ENCODE measurements at regions not wholly inside any gene's neighbourhood (a gene's known extent, or its start where the extent isn't known, plus 50 kb on each side); places are given as distances from the start of the nearest gene placed in this dataset.
A peak's percentile ranks its signal among the peaks of the same experiment; 100 is the strongest.

DNA sequence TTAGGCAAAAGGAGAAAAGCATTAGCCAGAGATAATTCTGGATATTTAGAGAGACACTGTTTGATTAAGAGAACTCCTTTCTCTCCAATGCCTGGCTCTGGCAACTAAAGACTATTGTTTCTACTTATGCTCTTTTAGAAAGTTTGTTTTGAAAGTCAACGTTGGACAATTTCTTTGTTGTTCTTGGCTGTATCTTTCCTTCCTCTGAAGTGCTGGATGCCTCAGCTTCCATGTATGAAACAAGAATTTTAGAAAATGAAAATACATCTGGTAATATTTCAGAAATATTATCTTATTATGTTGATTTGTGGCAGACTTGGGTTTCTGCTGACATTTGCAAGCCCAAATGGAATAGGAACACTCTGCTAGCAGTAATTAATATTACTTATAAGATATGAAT, 382.6 kb downstream of the SNAPC1 start:
- DNase-seq (ENCODE audit: low spot score) = no peak

DNA sequence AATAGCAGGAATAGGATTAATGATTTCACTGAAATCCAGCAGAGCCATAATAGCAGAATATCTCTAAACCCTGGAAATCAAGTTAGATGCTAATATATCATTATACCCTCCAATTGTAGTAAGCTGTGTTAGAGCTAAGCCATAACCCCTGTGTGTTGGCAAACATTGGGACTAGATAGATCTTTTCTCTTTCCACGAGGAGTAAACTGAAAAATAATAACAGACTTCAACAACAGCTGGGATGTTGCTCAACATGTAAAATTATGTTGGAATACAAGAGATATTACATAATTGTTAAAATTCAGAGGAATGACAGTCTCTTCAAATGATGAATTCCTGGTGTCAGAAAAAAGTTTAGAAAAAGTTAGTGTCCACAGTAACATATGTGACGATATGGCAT, 383.8 kb downstream of the SNAPC1 start:
- DNase-seq (ENCODE audit: low spot score) = no peak

DNA sequence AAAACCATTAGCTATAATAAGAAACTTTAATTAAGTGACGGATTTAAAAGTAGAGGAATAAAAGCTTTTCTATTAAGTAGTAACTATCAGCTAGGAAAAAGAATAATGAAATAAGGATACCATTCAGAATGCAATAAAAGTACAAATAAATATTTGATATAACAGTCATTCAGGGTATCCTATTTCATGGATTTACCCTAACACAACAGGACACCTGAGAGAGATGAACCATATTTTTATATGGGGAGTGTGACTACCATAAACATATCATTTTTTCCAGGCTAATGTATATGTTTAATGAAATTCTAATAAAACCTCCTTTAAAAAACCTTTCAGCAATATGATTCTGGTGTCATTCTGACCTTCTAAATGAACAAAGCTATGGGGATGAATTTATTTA, 393.8 kb downstream of the SNAPC1 start:
- DNase-seq (ENCODE audit: low spot score) = no peak

DNA sequence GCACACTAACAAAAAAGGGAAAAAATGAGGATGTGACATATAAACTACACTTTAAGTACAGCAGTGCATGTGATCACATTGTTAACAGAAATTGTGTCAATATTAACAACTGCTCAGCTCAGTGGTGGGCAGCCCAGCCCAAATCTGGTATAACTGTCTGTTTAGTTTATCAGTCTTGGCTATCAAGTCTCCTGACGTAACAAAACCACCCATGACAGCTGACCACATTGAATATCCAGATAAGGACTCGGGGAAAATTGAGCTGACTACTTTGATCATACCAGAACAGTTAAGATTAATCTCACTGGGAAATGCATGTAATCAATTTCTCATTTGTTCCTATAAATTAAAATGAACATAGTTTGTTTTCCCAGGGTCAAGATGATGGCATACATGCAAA, 396.6 kb downstream of the SNAPC1 start:
- DNase-seq (ENCODE audit: low spot score) = no peak

DNA sequence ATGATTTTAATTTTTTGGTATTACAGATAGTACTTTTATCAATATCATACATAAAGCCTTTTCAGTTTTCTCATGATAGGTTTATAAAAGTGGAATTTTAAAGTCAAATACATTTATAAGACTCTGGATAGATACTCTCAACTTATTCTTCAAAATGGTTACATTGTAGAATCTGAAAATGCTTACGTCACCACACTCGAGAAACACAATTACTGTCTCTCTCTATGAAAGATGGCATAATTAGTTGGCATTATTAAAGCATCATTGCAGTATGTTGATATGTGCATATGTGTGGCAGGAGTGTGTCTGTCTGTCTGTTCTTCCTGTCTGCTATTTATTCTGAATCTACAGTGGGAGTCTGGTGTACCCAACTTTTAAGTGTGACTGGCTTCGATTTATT, 397.1 kb downstream of the SNAPC1 start:
- DNase-seq (ENCODE audit: low spot score) = no peak

DNA sequence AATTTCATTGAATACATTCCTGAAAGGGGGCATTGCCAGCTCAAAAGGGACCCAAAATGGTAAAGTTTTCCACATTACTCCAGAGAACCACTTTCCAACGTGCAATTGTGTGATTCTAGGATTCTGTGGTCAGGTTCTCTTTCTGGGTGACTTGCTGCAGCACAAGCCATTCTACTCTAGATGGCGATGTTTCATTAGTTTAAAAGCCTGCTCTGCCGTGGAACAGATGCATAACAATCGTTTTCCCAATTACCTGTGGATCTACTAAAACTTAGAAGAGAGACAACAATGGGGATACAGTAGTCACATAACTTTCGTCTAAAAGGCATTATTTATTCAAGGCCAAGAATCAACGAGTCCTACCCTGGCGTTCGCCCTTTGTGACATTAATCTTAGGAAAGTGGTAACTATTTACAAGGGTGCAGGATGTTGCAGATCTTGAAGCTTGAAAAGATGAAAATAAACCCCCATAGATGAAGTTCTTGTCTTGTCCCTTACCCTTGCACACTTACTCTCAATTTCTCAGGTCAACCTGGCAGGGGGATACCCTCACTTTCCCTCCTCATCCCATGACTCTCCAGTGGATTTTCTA, 400.9 kb downstream of the SNAPC1 start:
- peak; percentile 46 for DNase-seq (ENCODE audit: low spot score)

DNA sequence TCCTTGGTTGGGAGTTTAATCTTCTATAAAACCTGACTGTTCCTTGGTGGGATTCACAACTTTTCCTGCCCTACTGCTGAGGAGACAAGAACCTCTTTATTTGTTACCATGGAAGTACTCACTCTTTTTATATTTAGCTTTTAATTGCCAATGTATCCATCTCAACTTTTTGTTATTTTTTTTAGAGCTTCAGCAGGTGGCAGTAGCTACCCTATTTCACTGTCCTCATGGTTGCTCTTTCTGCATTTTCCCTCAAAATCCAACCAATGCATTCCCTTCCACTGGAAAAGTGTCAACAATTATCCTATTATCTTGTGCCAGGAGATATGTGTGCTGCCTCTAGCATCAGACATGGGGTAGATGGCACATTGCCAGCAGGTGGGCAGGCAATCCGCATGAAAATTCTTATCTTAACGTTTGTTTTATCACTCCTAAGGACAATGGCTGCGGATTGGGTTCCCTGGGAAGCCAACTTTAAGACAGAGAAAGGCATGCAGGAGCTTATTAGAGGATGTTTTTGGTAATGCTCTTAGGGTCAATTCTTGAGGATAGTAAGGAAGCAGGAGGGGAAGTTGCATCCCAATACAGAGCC, 406.4 kb downstream of the SNAPC1 start:
- no peak for DNase-seq (ENCODE audit: low spot score)

DNA sequence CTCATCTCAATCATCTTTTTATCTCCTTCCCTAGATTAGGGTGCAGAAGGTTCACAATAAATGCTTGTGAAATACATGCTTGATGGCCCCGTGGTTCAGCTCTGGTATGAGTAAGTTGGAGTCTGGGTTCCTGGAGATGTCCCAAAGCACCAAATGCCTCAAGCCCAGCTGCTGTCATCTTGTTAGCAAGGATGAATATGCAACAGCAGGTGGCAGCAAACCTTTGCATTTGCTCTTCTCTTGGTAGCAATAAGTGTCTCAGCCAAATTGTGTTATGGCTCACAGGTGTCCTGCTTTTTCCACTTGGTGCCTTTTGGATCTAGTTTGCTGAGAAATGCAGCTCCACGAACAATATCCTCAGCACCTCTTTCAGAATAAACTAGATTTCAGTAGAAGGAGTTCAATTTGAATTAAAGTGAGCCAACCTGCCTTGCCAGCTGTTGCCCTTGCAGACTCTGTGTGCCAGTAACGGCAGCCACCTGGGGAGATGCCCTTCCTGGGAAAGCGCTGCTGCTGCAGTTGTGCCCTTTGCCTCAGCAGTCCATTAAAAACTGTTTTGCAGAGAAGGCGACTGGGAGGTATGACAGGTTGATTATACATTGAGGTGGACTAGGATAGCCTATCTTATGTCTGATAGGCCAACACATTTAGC, 417.3 kb downstream of the SNAPC1 start:
- peak; percentile 41 for DNase-seq (ENCODE audit: low spot score)

DNA sequence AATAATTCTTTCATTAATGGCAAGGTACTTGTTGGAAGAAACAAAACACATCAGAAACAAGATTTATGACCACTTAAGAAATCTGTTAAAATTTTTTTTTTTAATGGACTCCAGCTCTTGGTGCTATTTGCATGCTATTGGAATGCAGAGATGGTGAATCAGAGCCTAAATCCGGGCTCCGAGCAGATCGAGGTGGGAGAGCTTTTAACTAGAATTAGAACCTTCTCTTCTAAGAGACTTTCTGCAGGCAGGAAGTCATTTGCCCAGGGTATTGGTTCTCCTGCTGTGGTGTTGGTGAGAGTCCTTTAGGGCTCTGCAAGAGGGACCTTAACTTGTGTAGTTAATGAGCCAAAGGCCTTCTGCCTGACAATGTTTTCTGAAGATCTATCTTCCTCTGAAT, 419.4 kb downstream of the SNAPC1 start:
- no peak for DNase-seq (ENCODE audit: low spot score)

DNA sequence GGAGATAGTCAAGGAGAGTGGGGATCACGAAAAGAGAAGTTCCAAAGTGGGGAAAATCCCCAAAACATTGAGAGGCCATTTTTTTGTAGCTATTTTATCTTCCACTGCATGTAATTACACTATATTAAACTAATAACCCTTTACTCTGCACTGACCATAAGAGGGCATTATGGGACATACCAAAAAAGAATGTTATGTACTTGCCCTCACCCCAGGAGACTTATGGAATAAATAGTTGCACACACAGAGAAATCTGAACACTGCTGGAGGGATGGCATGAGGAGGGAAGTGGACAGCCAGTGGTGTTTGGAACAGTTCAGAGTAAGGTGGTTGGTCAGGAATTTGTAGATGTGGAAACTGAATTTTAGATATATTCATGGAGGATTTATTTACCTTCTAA, 422.9 kb downstream of the SNAPC1 start:
- DNase-seq (ENCODE audit: low spot score) = no peak

DNA sequence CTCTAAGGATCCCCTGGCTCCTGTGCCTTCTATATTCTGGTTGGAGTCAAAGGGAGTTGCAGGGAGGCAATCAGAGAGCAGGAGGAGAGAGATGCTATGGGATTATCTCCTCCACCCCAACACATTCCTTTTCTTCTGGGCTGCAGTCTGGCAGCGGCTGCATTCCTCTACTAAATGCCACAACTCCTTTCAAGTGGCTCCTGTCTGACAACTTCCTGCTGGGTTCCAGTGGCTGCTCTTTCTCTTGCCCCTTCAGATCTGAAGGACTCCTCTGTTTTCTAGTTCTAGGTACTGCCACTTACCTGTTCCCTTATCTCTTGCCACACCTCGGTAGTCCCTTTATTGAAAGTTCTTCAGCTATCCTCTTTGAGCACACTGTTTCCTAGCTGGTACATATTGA, 425.0 kb downstream of the SNAPC1 start:
- no peak for DNase-seq (ENCODE audit: low spot score)

DNA sequence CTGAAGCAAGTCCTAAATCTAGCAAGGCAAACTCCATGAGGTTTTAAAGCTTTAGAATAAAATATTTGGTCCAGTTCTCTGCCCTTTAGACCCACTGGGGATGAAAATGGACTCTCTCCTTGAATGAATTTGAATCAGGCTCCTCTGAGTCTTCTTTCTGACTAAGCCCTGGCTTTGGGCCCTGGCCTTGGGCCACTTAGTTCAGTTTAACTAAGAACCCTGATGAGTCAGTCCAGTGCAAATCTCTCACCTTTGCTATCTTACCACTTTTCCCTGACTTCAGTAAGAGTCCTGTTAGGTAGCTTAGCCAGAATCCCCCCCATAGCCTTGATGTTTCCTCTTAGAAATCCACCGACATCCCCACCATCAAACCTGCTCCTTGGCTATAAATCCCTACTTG, 427.5 kb downstream of the SNAPC1 start:
- no peak for DNase-seq (ENCODE audit: low spot score)

DNA sequence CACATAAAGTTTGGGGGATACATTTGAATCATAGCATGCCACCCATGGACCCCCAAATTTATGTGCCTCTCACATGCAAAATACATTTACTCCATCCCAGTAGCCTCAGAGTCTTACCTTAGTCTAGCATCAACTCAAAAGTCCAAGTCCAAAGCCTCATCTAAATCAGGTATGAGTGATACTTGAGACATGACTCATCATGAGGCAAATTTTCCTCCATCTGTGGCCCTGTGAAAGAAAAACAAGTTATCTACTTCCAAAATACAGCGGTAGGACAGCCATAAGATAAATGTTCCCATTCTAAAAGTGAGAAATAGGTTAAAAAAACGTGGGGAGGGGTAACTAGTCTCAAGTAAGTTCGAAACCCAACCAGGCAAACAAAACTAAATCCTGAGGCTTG, 444.2 kb downstream of the SNAPC1 start:
- DNase-seq (ENCODE audit: low spot score) = no peak

DNA sequence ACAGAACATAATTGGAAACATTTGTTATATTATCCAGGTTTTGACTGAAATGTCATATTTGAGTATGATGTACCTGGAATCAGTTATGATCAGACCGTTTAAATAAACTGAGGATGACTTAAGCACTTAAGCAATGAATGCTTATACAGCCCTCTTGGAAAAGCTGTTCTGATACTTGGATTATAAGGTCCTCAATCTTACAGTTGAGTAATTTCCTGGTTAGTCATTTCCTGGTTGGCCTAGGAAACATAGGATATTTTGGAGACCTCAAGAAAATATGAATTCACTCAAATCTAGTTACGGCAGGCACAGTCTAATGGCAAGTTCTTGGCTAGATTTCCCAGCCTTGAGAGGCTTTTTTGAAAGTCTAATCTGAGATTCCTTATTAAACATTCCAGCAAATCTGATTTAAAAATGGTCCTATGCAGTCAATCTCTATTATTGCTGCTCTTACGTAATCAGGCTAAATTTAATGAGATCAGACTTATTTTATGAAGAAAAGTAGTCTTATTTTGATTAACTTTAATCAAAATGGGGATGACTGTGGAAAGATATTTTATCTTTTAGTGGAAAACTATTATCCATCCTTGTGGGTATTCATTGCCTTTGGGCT, 447.2 kb downstream of the SNAPC1 start:
- no peak for DNase-seq (ENCODE audit: low spot score)

DNA sequence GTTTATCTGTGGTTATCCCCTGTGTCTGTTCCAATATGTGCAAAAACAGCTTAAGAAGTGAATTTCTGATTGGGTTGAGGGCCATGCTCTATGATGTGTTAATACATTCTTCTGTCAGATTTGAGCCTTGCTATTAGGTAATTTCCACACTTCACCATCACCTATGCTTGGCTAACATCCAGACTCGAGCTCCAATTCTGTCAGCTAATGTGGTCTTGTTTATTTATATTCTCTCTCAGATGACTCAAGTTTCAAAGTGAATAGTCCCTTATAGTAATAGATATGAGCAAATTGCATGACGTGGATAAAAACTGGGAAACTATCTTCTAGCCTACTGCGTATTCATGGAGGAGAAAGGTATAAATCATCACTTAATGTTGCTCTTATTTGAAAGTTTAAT, 451.3 kb downstream of the SNAPC1 start:
- DNase-seq (ENCODE audit: low spot score) = no peak

DNA sequence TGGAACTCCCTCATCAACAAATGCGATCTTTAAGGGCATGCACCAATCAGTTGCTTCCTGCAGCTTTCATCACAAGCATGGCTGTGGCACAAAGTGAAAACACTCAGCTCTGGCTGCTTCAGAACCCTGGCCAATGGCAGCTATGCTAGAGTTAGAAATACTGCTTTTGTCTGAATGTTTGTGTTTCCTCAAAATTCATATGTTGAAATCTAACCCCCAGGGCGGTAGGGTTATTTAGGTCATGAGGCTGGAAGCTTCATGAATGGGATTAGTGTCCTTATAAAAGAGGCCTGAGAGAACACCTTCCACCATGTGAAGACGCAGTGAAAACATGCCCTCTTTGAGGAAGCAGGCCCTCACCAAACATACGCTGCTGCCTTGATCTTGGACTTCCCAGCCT, 453.9 kb downstream of the SNAPC1 start:
- DNase-seq (ENCODE audit: low spot score) = no peak

DNA sequence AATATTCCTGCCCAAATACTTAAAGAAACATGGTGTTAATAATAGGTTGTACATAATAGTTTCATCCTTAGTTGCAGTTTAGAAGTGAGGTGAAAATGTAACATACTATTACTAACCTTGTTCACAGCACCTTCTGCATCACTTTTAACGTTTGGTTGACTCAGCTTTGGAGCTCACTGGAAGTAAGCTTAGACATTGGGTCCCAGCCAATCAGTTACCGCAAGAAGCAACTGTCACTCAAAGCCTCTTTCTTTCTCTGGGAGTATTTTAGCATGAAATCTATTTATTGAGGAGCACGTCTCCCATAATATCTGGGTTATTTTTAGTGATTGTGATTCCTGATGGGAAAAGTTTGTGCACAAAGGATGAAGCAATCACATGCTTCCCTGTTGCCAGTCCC, 472.6 kb downstream of the SNAPC1 start:
- DNase-seq (ENCODE audit: low spot score) = no peak

DNA sequence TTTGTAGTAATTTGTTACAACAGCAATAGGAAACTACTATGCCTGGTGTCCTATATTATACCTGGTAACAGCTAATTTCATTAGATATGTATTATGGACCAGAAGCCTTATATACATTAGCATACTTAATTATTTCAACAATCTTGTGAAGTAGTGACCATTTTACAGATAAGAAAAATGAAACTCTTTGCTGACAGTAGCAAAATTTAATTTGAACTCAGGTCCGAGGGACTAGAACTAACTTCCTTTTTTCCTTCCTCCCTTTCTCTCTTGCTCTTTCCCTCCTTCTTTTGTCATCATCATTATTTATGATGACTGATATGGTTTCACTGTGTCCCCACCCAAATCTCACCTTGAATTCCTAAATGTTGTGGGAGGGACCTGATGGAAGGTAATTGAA, 482.0 kb downstream of the SNAPC1 start:
- no peak for DNase-seq (ENCODE audit: low spot score)

DNA sequence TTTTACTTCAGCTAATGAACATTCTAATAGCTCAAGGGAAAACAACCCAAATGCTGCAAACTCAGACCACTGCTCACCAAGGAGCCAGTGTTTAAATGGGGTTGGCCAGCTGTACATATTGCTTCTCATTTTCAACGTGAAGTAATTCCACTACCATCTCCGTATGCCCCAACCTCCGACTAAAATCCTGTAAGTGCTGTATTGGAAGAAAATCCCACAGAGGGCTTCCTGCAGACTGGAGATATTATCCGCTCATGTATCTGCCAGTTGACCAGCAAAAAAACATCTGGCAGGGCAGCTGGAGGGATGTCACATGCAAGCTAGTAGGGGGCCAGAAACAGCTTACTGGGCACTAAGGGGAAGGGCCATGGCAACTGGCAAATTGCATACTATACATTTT, 485.0 kb downstream of the SNAPC1 start:
- DNase-seq (ENCODE audit: low spot score) = no peak

DNA sequence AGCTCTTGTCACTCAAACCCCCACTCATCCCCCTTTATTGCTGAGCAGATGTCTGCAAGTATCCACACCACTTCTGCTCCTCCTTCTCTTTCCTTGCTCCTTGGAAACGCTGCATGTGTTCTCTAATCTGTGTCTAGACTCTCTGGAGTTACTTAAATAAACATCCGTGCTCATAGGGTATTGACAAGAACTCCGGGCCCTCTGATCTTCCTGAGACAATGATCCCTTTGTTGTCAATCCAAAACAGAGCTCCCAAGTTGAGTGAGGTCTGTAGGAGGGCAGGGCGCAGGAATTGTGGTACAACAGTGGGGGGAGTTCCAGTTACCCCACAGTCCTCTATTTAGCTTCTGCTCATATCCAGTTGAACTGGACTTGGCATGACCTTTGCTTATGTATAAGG, 489.0 kb downstream of the SNAPC1 start:
- DNase-seq (ENCODE audit: low spot score) = no peak

DNA sequence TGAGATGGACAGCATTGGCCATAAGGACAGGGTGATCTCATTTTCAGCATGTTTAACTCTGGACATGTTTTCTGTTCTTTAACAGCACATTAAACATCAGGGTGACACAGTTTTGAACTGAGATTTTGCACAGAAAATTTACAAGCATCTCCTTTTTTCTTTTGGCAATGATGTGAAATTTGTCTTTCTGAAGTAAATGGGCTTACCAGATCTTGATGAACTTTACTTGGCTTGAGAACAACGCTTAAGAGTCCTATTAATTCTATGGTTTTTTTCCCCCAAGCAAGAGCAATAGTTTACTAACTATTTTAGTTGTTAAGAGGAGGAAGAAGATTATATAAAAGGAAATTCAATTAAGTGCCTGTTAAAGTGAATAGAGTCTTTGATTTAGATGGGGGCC, 491.0 kb downstream of the SNAPC1 start:
- no peak for DNase-seq (ENCODE audit: low spot score)

DNA sequence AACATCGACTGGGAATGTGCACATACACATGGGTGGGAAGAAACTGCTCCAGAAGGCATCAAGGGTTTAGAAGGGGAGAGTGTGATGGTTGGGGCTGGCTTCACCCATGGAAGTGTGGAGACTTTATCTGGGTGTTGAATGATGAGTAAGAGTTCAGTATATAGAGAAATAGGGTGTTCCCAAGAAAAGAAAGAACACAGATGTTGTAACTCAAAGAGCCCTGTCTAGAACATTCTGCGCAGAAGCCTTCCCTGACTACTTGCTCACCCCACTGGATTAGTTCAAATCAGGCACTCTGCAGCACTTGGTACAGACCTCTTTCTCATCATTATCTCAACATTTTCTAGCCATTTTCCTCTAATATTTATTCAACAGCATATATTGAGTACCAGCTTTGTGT, 491.7 kb downstream of the SNAPC1 start:
- DNase-seq (ENCODE audit: low spot score) = no peak

DNA sequence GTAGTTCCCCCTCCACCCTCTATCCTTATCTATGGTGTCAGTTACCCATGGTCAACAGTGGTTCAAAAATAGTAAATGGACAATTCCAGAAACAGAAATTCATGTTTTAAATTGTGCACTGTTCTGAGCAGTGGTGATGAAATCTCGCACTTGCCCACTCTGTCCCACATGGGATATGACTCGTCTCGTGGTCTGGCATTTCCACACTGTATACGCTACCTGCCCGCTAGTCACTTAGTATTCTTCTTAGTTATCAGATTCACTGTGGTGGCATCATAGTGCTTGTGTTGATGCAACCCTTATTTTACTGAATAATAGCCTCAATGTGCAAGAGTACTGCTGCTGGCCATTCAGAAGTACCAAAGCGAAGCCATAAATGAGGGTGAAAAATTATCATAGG, 507.0 kb downstream of the SNAPC1 start:
- no peak for DNase-seq (ENCODE audit: low spot score)

DNA sequence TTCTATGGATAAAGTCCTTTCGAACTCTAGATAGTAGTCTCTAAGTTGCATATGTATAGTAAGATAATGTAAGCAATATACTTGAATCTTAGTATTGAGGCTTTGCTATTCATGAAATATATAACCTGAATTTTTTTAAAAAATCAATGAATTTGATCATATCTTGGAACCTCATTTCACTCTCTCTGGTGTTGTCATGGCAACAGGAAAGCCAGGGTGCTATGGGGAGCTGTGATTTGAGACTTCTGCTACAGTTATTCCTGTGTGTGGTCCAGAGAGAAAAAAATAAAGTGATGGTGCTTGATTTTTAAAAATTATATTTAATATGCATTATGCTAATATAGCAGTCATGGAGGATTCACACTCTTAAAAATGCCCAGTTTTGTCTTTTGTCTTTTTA, 508.0 kb downstream of the SNAPC1 start:
- DNase-seq (ENCODE audit: low spot score) = no peak
